Forelimb muscle (tissue), 1 donor: ENCODE measurements at regions not wholly inside any gene's neighbourhood (a gene's known extent, or its start where the extent isn't known, plus 50 kb on each side); places are given as distances from the start of the nearest gene placed in this dataset.
"Not testable (repeated sequence)": the region's sequence is repeated elsewhere in the genome, so short reads cannot be mapped to it uniquely, and the experiment has no call there.

Source experiments
- DNase-seq: peaks from one replicate; pipeline ENCODE4 v3.0.0-alpha.2; 2013; ENCODE audit warnings: low read depth

GRCh38 chr7:63856466-63856865 is 142.2 kb upstream of the ZNF722 start:
- not testable (repeated sequence) for DNase-seq

- no peak for DNase-seq
These were observed 131.5 kb upstream of the ZNF722 start for GRCh38 chr7:63867127-63867526.

- not testable (repeated sequence) for DNase-seq
These were observed 124.4 kb upstream of the ZNF722 start for GRCh38 chr7:63874242-63874641.

GRCh38 chr7:63876707-63877322 is 121.8 kb upstream of the ZNF722 start:
- DNase-seq, result no peak

GRCh38 chr7:63887031-63887430 is 111.6 kb upstream of the ZNF722 start:
- no peak for DNase-seq

DNA sequence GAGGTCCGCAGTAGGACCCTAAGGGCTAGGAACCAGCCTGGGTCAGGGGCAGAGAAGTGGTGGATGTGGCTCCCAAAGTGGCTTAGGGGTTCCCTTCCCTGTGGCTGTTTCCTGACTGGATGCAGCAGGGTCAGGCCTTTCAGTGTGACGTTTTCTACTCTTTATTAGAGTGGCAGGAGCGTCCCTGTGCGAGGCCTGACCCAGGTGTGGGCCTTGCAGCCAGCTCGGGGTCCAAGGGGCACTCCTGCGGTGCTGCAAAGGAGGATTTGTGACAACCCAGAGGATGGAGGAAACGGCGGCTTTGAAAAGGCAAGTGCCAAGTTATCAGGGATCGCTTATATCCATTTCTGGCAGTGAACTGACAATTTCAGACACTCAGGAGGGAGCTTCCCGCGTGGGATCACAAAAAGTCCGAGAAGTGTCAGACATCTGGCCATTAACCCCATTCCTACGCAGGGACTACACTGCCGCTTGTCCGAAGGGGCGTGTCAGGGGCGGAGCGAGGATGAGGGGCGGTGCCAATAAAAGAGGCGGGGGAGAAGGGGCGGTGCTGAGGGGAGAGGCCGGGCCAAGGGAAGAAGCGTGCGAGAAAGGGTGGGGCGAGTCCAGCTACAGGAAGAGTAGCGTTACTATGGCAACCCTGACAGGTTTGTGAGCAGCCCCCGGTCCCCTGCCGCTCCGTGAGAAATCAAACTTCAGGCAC is 98.8 kb upstream of the ZNF722 start:
- no peak for DNase-seq

- no peak for DNase-seq
These were observed 98.0 kb upstream of the ZNF722 start for GRCh38 chr7:63900394-63901203.

- DNase-seq, result not testable (repeated sequence)
These were observed 97.5 kb upstream of the ZNF722 start for GRCh38 chr7:63901204-63901506.

GRCh38 chr7:63918986-63919385 is 79.7 kb upstream of the ZNF722 start:
- no peak for DNase-seq

GRCh38 chr7:63925262-63925625 is 73.4 kb upstream of the ZNF722 start:
- no peak for DNase-seq

DNA sequence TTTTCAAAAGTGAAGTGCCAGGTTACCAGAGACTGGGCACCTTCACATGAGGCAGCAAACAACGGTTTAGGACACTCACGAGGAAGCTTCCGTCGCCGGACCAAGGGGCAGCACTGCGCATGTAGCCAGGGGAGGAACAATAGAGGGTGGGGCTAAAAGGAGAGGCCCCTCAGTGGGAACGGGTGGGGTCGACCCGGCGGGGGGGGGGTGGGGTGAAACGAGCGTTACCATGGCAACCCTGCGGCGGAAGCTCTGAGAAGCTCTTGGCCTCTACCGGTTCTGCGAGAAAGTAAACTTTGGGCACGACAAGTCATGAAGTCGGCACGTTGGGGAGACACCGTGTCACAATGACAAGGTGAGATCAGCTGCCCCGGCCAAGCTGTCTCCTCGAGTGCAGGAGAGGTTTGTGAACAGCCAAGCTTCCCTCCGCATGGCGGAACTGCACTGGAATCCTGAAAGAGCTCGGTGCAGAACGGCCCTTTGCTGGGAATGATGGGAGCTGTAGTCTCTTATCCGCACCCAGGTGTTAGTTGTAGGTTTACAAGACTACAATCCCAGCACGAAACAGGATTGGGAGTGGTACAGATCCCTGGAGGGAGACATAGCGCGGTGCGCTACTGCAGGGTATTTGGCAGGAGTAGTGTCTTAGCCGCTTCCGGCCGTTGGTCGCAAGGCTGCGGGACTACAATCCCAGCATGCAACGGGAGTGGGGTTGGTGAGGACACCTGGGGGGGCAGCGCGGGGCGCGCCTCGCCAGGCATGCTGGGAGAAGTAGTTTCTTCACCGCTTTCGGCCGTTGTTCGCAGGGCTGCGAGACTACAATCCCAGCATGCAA is 72.8 kb upstream of the ZNF722 start:
- DNase-seq, result peak; percentile 16

GRCh38 chr7:63927261-63927660 is 71.4 kb upstream of the ZNF722 start:
- no peak for DNase-seq

GRCh38 chr7:63931057-63931600 is 67.5 kb upstream of the ZNF722 start:
- no peak for DNase-seq

- no peak for DNase-seq
These were observed 66.6 kb upstream of the ZNF722 start for GRCh38 chr7:63931985-63932577.
